Stimulated activated CD4-positive, alpha-beta T cell treated with anti-CD3 and anti-CD28 coated beads, TNF-alpha, amount 100 ng/mL, for 48 hours (primary cell): ENCODE measurements at regions not wholly inside any gene's neighbourhood (a gene's known extent, or its start where the extent isn't known, plus 50 kb on each side); places are given as distances from the start of the nearest gene placed in this dataset.

Experiments
- DNase-seq, 3 donors: peaks; one replicate each; pipeline ENCODE4 v3.0.0-alpha.2; 2020; ENCODE audit warnings: low read depth in 3 of 3

DNA sequence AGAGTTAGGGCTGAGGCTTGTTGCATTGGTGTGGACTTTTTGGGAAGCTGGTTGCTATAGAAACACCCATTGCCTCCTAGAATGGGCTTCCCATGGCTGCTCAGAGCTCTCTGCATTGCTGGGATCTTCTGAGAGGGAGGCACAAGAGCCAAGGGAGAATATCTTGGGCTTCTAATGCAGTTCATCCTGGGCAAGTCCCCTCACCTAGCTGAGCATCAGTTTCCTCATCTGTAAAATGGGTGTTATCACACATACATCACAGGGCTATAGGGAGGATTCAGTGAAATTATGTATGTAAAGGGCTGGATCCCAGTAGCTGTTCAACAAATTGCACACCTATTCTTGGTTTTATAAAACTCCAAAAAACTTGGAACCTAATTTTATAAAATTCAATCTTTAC lies 106.1 kb upstream of the ALDH1B1 start:
- no peak for DNase-seq

DNA sequence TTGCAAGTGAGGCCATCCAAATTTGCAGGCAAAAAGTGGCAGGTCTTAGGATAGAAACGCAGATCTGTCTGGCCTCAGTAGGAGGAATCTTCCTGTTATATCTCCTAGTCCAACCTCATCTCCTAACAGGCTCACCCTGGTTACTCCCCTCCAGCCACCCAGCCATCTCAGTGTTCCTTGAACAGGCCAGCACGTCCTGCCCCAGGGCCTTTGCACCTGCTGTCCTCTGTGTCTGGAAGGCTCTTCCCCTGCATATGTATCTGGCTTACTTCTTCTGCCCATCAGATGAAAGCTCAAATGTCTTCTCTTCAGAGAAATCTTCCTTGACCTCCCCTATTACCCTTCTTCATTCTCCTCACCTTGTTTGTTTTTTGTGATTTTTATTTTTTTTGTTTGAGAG lies 107.3 kb upstream of the ALDH1B1 start:
- DNase-seq: no peak

DNA sequence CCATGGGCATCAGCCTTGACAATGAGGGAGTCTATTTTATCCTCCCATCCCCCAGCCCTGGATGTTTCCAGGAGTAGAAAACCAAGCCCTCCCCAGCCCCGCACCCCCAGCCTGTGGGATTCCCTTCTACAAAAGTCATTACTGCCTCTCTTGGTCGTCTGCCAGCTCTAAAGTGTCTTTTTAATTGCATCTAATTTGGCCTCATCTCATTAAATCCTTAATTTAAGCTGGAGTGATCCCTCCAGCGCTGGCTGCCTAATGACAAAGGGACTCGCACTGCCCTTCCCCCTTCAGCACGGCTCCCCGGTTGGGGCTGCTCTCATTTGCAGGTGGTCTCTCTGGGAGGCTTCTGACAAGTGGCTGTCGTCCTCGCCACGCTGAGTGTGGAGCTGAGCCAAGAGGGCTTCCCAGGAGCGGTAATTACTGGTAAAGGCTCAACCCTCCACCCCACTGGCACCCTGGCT lies 107.9 kb upstream of the ALDH1B1 start:
- no peak for DNase-seq

DNA sequence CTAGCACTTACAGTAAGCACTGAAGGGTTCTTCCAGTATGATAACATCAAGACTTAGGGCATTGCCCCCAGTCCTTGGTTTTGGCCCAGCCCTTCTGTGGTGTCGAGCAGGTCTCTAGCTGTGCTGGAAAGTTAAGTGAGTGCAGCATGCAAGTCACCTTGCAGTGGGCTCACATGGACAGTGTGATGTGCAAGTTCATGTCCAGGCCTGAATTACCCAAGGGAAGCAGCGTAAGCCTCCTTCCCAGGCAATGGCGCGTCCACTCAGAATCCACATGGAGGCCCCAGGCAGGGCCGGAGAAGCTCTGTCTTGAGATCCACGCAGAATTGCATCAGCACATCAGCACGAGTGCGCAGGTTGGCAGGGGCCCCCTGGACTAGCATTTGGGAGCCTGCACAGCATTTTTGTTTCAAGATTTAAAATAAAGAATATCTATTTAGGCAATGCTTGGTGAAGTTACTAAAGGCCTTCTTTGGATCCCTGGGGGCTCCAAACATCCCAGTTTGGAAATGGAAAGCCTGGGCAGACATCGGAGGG lies 108.4 kb upstream of the ALDH1B1 start:
- no peak for DNase-seq

DNA sequence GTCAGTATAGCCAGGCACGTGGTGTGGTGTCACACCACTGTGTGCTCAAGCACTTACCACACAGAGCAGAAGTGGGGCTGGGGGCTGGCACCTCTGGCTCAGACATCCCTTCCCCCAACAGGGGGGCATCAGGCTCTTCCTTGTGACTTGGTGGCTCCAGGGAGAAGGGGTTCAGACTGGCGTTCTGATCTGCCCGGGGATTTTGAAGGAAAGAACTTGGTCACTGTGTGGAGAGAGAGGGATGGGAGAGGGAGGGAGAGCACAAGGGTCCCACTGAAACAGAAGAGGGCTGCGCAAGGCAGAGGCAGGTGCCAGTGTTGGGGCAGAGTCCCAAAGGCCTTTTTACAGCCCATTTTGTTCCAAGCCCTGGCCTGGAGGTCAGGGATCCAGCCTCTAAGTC lies 109.7 kb upstream of the ALDH1B1 start:
- DNase-seq: no peak

DNA sequence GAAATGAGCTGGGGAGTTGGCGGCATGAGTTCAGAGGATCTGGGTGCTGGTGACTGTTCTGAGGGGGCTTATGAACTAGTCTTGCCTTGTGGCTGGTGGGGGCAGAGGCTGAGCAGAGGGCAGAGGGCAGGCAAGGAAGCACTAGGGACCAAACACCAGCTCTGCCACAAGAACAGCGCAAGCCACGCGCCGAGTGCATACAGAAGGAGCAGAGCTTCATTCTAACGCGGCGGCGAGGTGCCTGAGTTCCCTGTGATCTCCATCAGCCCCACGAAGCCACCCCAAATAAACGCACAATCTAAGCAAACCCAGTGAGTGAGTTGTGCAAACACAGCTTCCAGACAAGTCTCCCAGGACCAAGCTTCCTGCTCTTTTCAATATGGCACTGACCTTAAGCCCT lies 110.6 kb upstream of the ALDH1B1 start:
- DNase-seq: no peak

DNA sequence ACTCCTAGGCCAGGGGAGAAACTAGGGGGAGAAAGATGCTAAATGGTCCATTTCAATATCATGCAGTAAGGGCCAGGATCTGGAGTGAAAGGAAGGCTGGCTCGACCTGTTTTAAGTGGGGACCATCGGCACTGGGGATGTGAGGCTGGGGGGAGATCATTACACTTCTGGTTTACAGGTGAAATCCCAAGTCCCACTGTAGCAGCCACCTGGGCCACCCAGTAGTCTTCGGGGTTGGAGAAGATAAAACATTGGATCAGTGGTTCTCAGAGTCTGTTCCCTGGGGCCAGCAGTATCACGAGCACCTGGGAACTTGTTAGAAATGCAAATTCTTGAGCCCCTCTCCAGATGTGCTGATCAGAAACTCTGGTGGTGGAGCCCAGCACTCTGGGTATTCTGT lies 111.3 kb upstream of the ALDH1B1 start:
- no peak for DNase-seq

DNA sequence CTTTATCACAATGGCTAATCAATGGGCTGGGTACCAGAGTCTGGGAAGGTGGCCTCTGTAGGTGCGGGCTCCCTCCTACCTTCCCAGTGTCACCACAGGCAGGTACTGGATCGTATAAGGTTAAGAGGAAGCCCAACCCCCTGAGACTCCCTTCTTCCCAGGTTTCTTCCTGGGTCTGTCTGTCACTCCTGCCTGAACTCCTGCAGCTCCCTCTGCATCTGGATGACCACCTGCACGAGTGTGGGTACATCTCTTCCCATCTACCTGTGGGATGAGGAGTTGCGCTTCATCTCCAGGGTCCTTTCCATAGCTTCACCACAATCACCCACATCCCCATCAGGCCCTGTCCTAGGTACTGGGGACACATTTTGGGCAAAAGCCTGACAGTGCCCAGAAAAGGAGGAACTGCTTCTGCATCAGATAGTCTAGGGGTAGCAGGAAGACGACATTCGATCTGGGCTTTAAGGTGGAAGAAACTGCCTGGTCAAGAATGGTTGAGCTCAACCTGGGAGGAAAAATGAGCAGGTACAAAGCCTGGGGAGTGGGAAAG lies 112.2 kb upstream of the ALDH1B1 start:
- no peak for DNase-seq

DNA sequence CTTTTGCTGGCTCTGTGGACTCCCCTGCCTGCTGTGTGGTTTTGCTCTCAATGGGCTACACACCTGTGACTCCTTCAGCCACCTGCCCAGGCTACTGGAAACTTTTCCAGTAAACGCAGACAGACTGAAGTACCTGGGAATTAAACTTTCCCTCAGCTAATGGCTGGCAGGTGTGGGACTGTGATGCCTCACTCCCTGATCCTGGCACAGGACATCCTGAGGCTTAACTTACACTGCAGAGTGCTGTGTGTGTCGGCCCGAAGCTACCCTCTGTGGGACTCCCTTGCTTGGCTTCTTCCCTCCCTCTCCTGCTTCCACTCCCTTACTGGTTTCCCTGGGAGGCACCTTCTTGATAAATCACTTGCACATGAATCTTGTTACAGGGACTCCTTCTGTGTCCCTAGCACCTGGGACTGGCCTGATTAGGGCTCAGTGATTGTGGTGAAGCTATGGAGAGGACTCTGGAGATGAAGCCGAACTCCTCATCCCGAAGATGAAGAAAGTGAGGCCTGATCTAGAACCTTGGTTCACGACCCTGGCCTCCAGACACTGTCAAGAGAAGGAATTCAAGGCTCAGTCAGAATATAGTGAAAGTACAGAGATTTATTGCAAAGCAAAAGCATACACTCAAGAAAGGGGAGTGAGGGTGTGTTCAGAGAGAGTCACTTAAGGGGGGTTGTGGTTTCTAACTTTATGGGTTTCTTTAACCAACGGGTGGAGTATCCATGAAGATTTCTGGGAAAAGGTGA lies 113.4 kb upstream of the ALDH1B1 start:
- DNase-seq: no peak

DNA sequence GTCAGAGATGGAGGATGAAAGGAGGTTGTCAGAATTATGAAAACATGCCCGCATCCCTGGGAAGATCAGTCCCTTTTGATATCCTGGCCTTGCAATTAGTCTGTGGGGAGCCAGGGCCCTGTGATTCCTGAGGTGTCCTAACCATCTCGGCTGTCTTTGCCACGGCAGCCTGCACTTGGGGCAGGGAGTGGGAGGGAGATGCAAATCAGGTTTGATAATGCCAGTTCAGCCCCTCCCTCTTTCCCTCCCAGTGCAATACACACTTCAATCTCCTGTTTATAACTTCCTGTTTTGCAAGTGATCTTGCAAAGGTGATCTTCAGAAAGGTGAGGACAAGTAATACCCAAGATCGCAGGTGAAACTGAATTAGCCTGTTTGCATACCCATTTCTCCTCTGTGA lies 114.0 kb upstream of the ALDH1B1 start:
- no peak for DNase-seq

DNA sequence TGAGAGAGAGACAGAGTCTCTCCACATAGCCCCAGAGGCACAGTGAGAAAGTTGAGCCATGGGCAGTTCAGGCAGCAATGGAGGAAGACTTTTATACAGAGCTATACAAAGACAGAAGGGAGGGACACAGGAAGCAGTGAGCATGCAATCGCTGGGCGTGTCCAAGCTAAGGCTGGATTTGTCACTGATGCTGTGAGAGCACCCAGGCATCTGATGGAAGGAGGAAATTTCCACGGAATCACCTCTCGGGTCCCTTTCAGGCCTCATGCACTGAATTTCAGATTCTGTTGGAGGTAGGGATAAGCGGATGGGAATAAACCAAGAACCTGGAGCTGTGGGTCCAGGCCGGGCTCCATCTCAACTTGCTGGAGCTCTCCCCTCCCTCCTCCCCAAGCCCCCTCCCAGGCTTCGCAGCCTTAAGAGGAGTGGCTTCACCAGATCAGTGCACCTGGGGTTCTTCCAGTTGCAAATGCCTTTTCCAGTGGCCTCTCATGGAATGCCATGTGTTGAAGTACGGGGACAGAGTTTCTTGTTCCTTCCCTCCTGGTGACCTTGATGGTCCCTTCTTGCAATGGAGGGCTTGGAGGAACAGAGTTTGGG lies 114.8 kb upstream of the ALDH1B1 start:
- no peak for DNase-seq

DNA sequence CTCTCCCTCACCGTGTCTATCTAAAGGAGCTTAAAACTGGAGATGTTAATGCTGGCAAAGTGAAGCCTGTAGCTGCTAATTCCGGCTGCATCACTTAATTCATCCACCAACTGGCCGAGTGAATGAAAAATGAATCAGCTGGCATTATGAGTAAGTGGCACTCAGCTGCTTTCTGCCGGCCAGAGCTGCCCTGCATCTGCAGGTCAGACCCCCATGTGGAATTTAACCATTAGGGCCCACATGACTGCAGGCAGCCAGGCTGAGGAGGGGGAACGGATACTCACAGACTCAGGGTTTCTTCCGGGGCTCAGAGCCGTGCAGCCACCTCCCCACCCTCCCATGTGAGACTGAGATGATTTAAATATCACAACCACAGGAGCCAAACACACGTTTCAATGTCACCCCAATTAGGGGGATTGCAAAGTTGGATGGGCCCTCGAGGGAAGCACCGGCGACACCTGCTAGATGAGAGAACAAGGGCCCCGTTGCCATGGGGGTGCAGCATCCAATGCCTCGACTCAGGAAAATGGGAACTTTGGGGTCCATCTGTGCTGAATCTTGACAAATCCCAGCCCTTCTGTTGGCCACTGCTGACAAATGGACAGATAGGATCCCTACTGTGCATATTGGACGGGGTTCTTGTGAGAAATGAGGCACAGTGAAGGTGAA lies 115.6 kb upstream of the ALDH1B1 start:
- DNase-seq: no peak

DNA sequence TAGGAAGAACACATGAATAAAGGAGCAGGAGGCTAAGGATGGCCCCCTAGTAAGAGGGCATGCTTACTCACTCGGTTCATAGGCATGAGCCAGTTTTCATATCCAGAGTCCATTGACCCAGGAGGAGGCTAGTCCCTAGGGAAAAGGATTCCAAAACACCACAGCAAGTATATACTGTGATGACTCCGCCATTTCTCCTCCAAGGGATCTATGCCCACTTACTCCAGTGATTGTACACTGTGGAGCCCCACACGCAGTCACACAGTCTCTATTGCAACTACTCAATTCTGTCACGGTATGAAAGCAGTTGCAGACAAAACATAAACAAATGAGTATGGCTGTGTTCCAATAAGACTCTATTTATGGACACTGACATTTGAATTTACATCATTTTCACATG lies 117.7 kb upstream of the ALDH1B1 start:
- no peak for DNase-seq

DNA sequence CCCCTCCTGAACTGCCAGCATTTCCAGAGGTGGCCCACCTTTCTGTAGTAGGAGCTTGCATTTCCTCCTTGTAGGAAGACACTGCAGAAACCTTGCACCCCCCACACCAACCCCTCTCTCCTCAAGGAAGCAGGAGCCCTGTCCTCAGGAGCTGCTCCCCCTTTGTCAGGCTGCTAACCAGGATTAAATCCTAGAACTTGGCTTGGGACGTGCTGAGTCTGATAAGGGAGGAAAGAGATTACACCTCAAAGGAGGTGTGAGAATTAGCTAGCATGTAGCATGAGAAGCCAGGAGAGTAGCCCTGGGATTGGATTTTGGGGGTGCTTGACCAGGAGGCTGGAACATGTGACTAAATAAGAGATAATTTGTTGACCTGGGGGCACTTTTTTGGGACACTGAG lies 119.8 kb upstream of the ALDH1B1 start:
- DNase-seq: no peak

DNA sequence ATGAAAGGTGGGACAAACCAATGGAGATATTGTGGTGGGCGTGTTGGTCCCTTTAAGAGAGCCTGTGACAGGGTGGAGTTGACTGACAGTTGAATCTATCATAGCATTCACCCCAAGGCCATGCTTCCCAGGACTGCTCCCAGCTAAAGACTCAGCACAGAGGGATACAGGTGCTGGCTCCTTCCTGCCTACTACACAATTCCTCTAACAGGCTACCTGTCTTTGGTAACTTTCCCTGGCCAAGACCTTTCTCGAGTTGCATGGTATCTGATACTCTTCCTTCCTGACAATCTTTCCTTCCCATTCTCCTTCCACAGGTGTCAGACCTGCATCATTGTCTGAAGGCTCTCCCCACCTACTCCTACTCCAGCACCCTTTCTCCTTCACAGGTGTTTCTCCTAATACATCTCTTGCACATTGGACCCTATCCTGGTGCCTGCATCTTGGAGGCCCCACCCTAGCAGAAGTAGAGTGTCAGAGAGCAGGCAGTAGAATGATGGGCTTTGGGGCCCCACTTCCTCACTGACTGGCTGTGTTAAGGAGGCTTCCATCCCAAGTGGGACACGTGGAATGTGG lies 120.7 kb upstream of the ALDH1B1 start:
- no peak for DNase-seq

DNA sequence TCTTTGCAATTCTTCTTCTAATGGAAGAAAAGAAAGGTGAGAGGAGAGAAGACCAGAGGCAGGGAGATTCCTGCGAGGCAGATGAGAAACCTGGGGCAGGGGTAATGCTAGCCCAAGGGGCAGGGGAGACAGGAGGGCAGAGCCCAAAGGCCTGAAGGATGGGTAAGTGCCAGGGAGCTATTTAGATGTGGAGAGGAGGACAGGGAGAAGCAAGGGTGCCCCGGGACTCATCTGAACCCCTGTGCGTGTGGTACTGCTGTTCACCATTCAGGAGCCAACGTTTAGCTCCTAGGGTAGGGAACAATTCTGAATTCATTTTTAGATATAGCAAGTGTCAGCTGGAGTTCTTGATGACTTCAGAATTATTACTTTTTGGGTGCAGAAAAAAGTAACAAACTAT lies 122.7 kb upstream of the ALDH1B1 start:
- no peak for DNase-seq

DNA sequence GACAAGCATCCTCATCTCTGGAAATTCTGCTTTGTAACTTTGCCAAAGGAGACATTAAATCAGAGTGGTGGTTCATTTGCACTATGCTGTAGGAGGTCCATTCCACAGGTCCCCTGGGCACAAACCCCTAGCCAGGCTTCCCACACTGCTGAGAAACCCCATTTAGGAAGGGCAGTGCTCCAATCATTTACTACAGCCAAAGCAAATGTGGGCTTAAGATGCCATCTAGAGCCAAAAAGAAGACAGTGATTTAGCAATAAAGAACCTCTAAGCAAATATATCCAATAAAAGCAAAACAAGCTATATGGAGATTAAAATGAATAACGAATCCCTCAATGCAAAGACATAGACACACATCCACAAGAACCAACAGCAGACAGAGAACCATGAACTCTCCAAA lies 129.0 kb upstream of the ALDH1B1 start:
- no peak for DNase-seq

DNA sequence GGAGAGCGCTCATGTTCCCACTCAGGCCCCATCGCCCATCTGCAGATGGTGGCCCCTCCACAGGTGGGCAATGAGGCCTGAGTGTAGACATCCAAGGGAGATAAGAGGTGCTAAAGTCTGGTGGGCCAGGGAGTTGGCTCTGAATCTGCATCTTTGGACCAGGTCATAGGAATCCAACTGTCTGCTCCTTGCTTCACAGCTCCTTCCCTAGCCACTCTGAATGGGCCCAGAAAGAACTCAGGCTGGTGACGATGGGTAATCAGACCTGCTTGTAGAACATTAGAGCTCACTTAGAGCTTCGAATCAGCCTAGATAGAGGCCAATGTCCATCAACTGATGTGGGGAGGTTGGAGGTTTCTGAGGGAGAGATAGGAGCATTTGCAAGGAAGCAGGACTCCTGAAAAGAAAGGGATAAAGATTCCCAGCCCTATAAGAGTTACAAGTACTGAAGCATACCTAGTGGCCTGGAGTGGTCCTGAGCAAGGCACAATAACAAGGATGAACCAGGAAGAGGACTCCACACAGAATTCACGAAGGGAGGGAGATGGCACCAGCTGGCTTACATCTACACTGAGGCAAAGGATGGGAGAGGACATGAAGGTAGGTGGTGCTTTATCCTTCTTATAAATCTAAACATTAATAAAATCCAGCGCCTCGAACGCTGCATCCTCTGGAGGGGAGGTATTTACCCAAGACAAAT lies 132.8 kb upstream of the ALDH1B1 start:
- no peak for DNase-seq

DNA sequence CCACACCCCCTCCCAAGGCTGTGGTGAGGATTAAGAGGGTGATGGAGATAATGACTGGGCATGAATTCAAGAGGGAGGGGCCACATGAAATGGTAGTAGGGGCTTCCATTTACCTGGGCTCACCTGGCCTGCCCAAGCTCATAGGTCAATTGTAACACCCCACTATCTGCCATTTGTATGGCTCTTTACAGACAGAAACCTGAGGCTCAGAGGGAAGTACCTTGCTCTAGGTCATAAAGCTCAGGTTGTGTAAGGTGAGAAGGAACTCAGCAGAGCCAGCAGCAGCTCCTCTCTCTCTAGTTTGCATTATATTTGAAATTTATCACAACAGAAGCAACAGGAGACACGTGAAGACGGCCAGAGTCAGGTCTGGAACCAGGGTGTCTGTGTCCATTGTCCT lies 133.4 kb upstream of the ALDH1B1 start:
- no peak for DNase-seq

DNA sequence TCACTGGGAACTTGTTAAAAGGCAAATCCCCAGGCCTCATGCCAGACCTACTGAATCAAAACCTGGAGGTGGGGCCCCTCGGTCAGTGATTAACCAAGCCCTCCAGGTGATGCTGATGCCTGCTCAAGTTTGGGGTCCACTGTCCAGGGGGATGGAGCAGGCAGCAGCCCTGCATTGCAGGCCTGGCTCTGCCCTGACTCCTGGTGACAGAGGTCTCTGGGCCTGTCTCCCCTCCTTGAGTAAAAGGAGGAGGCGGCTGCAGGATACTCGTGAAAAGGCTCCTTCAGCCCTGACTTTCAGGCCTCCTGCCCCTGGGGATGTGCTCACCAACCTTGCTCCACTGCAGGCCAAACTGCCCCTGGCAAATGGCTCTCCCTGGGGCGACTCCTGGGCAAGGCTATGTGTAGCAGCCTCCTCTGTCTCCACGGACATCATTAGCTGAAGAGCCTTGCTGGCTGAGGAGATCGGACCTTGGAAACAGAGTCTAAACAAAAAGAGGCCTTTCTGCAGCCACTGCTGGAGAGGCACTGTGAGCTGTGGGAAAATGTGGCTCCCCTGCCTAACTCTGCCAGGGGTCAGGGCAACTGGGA lies 134.8 kb upstream of the ALDH1B1 start:
- no peak for DNase-seq

DNA sequence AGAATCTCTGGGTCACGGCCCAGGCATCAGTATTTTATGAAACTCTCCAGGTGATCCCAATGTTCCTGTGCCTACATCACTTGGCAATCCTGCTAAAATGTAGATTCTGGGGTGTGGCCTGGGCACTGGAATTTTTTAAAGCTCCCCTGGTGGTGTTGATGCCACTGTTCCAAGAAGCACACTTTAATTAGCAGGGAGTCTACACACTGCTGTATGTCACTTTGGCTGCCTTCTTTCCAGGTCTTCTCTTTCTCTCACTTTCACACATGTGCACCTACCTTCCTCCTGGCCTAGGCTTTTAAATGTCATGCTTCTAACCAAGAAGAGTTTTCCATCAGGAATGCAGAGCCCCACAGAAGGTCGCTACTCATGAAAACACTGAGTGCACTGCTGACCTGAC lies 136.0 kb upstream of the ALDH1B1 start:
- DNase-seq: no peak
